ENCODE measurements at regions not wholly inside any gene's neighbourhood (a gene's known extent, or its start where the extent isn't known, plus 50 kb on each side); places are given as distances from the start of the nearest gene placed in this dataset.

DNA sequence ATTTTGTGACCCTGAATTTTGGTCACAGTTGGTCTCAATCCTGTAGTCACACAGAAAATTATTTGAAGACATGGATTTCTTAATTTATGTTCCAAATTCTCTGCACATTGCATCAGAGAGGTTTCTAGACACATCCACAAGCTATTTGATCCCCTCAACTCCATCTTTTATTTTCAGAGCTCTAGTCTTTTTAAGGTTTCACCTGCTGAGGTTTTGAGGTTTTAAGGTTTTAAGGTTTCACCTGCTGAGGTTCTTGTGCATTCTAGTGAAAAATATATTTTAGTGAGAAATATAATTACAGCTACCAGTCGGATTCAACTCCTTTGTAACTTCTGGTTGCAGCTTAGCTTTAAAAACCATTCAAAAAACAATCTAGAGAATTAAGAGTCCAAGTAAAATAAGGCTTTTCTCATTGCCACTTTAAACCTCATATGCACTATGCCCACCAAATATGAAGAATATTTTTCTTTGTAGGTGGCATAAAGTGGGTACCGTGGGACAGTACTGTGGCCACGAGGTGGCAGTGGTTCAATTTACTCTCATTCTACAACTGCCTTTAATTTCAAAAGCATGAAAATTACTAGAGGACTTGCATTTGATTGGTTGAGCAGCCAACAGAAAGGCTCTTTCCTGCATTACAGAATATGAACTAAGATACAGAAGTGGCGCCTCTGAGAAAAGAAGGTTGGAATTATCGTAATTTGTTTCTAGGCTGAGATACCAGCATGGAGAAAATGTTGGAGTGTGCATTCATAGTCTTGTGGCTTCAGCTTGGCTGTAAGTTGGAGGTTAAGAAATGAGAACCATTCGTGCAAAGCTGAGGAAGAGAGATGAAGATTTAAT, 366.5 kb upstream of the OR4E1 start:
- Histone ChIP-seq H2AFZ (ENCODE audit: low read depth, low read length) (no peak overlapping the region), H3K79me2 (ENCODE audit: low read length) (no peaks in the 10 kb centered on the region), H3K36me3 (replicated peaks; ENCODE audit: low read depth, low read length) (no peaks in the 10 kb centered on the region), H3K27ac (ENCODE audit: low read length) (no peak overlapping the region), H3K27me3 (ENCODE audit: low read depth, low read length) (peaks cover 42% of the 10 kb centered on the region), H3K4me2 (ENCODE audit: low read length) (no peak overlapping the region), H3K9me3 (ENCODE audit: insufficient read depth, low read length) (no peaks in the 10 kb centered on the region), H3K4me1 (ENCODE audit: low read length) (no peaks in the 10 kb centered on the region), H4K20me1 (ENCODE audit: insufficient read depth, low read length) (no peaks in the 10 kb centered on the region), H3K9ac (ENCODE audit: low read length) (no peak overlapping the region), H3K4me3 (ENCODE audit: low read length) (no peak overlapping the region)
- TF ChIP-seq EZH2phosphoT487 (IDR thresholded peaks at IDR 0.05; ENCODE audit: low read depth) = no peak
- TF ChIP-seq, protein P1, sequence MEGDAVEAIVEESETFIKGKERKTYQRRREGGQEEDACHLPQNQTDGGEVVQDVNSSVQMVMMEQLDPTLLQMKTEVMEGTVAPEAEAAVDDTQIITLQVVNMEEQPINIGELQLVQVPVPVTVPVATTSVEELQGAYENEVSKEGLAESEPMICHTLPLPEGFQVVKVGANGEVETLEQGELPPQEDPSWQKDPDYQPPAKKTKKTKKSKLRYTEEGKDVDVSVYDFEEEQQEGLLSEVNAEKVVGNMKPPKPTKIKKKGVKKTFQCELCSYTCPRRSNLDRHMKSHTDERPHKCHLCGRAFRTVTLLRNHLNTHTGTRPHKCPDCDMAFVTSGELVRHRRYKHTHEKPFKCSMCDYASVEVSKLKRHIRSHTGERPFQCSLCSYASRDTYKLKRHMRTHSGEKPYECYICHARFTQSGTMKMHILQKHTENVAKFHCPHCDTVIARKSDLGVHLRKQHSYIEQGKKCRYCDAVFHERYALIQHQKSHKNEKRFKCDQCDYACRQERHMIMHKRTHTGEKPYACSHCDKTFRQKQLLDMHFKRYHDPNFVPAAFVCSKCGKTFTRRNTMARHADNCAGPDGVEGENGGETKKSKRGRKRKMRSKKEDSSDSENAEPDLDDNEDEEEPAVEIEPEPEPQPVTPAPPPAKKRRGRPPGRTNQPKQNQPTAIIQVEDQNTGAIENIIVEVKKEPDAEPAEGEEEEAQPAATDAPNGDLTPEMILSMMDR (IDR thresholded peaks at IDR 0.05; ENCODE audit: low read depth, low read length) = peak; percentile 77

DNA sequence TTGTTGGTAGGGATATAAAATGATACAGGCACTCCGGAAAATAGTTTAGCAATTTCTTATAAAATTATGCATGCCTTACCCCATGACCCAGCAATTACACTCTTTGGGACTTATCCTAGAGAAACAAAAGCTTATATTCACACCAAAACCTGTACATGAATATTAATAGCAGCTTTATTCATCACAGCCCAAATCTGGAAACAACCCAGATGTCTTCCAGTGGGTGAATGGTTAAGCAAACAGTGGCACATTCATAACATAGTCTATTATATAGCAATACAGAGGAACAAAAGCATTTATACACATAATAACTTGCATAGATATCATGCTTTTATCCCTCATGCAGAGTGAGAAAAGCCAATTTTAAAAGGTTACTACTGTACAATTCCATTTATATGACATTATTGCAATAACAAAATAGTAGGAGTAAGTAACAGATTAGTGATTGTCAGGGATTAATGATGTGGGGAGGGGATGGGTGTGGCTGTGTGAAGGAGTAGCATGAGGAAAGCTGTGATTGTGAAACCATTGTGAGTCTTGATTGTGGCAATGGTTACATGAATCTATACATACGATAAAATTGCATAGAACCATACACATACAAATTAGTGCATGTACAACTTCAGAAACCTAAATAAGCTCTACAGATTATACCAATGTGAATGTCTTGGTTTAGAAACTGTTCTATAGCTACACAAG, 363.1 kb upstream of the OR4E1 start:
- no peaks in the 10 kb centered on the region for H3K4me1 ChIP-seq (ENCODE audit: low read length)
- H3K4me2 ChIP-seq (ENCODE audit: low read length) = no peak overlapping the region
- H3K4me3 ChIP-seq (ENCODE audit: low read length) = no peak overlapping the region
- H3K27ac ChIP-seq (ENCODE audit: low read length) = no peak overlapping the region
- TF ChIP-seq, protein P1 (IDR thresholded peaks at IDR 0.05; ENCODE audit: low read depth, low read length) = no peak
- no peak for TF ChIP-seq EZH2phosphoT487 (IDR thresholded peaks at IDR 0.05; ENCODE audit: low read depth)
- no peak overlapping the region for H2AFZ ChIP-seq (ENCODE audit: low read depth, low read length)
- H3K79me2 ChIP-seq (ENCODE audit: low read length) = no peaks in the 10 kb centered on the region
- no peak overlapping the region for H3K9ac ChIP-seq (ENCODE audit: low read length)
- no peaks in the 10 kb centered on the region for H4K20me1 ChIP-seq (ENCODE audit: insufficient read depth, low read length)
- no peaks in the 10 kb centered on the region for H3K9me3 ChIP-seq (ENCODE audit: insufficient read depth, low read length)
- peaks cover 28% of the 10 kb centered on the region for H3K27me3 ChIP-seq (ENCODE audit: low read depth, low read length)
- H3K36me3 ChIP-seq (replicated peaks; ENCODE audit: low read depth, low read length) = no peaks in the 10 kb centered on the region

DNA sequence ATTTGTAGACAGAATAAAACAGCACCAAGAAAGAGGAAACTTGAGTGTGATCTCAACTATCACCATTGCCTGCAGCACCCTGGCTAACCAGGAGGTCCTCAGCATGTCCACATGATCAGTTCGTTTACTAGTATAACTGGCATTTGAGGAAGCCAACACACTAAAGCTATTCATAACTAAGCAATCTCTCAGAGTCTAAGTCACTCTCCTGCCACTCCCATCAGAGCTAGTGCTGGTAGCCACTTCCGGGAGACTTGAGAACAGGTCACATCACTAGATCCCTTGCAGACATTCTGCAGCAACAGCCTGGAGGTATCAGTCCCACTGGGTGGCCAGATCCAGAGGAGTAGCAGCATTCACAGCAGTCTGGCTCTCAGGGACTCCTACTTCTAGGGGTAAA, 352.9 kb upstream of the OR4E1 start:
- TF ChIP-seq, protein P1 (IDR thresholded peaks at IDR 0.05; ENCODE audit: low read depth, low read length) = no peak
- TF ChIP-seq EZH2phosphoT487 (IDR thresholded peaks at IDR 0.05; ENCODE audit: low read depth) = no peak
- H3K27ac ChIP-seq (ENCODE audit: low read length) = no peak overlapping the region

DNA sequence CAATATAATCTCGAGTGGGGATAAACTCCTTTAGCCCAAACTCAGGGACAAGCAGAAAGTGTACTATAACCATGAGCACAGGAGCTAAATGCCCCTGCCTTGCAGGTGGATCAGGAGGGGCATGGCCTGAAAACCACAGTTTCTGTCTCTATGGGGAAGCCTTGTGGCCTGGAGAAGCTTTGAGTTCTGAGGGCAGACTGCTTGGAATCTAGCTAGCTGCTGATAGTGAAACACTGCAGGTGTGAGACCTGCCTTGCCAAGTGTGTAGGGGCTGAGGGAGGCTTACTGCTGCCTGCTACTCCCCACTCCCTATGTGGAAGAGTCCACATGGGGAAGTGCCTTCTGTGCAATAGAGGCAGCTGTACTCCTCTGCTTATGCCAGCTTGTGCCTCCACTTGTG, 352.3 kb upstream of the OR4E1 start:
- no peaks in the 10 kb centered on the region for H3K9me3 ChIP-seq (ENCODE audit: insufficient read depth, low read length)
- H4K20me1 ChIP-seq (ENCODE audit: insufficient read depth, low read length) = no peaks in the 10 kb centered on the region
- H3K4me2 ChIP-seq (ENCODE audit: low read length) = no peak overlapping the region
- H3K79me2 ChIP-seq (ENCODE audit: low read length) = no peaks in the 10 kb centered on the region
- H3K27me3 ChIP-seq (ENCODE audit: low read depth, low read length) = peaks cover 47% of the 10 kb centered on the region
- no peak overlapping the region for H3K4me3 ChIP-seq (ENCODE audit: low read length)
- H3K27ac ChIP-seq (ENCODE audit: low read length) = no peak overlapping the region
- TF ChIP-seq EZH2phosphoT487 (IDR thresholded peaks at IDR 0.05; ENCODE audit: low read depth) = no peak
- TF ChIP-seq, protein P1 (IDR thresholded peaks at IDR 0.05; ENCODE audit: low read depth, low read length) = no peak
- no peak overlapping the region for H2AFZ ChIP-seq (ENCODE audit: low read depth, low read length)
- H3K4me1 ChIP-seq (ENCODE audit: low read length) = no peaks in the 10 kb centered on the region
- H3K36me3 ChIP-seq (replicated peaks; ENCODE audit: low read depth, low read length) = no peaks in the 10 kb centered on the region
- H3K9ac ChIP-seq (ENCODE audit: low read length) = no peak overlapping the region

More for the DNA sequence above, 352.9 kb upstream of the OR4E1 start:
- H3K4me2 ChIP-seq (ENCODE audit: low read length) = no peak overlapping the region
- no peaks in the 10 kb centered on the region for H3K79me2 ChIP-seq (ENCODE audit: low read length)
- H3K4me3 ChIP-seq (ENCODE audit: low read length) = no peak overlapping the region
- no peak overlapping the region for H3K9ac ChIP-seq (ENCODE audit: low read length)
- H3K36me3 ChIP-seq (replicated peaks; ENCODE audit: low read depth, low read length) = no peaks in the 10 kb centered on the region
- peaks cover 45% of the 10 kb centered on the region for H3K27me3 ChIP-seq (ENCODE audit: low read depth, low read length)
- no peak overlapping the region for H2AFZ ChIP-seq (ENCODE audit: low read depth, low read length)
- no peaks in the 10 kb centered on the region for H3K9me3 ChIP-seq (ENCODE audit: insufficient read depth, low read length)
- H4K20me1 ChIP-seq (ENCODE audit: insufficient read depth, low read length) = no peaks in the 10 kb centered on the region
- no peaks in the 10 kb centered on the region for H3K4me1 ChIP-seq (ENCODE audit: low read length)

Data from OCI-LY3 (cell line).